Fibroblast of mammary gland (primary cell): ENCODE measurements at regions not wholly inside any gene's neighbourhood (a gene's known extent, or its start where the extent isn't known, plus 50 kb on each side); places are given as distances from the start of the nearest gene placed in this dataset.

Experiments
- DNase-seq: peaks from one replicate; pipeline ENCODE4 v3.0.0-alpha.2; 2010; ENCODE audit warnings: low read depth
- H3K4me3 ChIP-seq: 2 replicates; pipeline ENCODE4 v1.5.1; 2011; ENCODE audit warnings: low read depth, mild to moderate bottlenecking, low read length, moderate library complexity; ENCODE audit not compliant: control insufficient read depth
- CTCF ChIP-seq: conservative IDR thresholded peaks from 2 replicates; pipeline ENCODE4 v1.5.1; 2011; ENCODE audit warnings: low read depth, low read length, inconsistent platforms; ENCODE audit not compliant: control insufficient read depth, insufficient read depth

DNA sequence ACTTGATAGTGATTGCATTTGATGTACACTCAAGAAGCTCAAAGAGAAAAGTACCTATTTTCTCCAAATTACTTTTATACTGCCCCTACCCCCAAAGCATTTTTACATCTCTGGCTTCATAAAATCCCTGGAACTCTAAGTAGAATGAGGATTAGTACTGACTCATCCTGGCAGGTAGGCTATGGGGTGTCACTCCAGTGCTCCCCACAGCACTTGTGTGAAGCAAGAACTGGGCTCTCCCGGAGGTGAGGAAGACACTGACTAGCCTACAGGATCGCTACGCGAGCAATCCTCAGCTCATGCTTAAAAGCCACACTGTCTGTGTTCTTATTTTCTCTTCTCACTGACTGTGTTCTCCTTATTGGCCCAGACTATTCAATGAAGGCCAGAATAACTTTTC lies 90.4 kb upstream of the NDP start:
- no peak for TF ChIP-seq CTCF
- no peak overlapping the region for H3K4me3 ChIP-seq
- DNase-seq, result no peak

- no peak overlapping the region for H3K4me3 ChIP-seq
- DNase-seq, result no peak
- TF ChIP-seq CTCF, result no peak
Observed at GRCh38 chrX:44062840-44063239, 89.7 kb upstream of the NDP start.

- no peak for TF ChIP-seq CTCF
- no peak for DNase-seq
- no peak overlapping the region for H3K4me3 ChIP-seq
Observed at GRCh38 chrX:44061968-44062614, 88.9 kb upstream of the NDP start.

- no peak for TF ChIP-seq CTCF
- no peak overlapping the region for H3K4me3 ChIP-seq
- DNase-seq, result no peak
Observed at GRCh38 chrX:44060221-44060620, 87.0 kb upstream of the NDP start.

GRCh38 chrX:44058339-44058738 lies 85.1 kb upstream of the NDP start:
- no peak for TF ChIP-seq CTCF
- no peak overlapping the region for H3K4me3 ChIP-seq
- DNase-seq, result no peak

DNA sequence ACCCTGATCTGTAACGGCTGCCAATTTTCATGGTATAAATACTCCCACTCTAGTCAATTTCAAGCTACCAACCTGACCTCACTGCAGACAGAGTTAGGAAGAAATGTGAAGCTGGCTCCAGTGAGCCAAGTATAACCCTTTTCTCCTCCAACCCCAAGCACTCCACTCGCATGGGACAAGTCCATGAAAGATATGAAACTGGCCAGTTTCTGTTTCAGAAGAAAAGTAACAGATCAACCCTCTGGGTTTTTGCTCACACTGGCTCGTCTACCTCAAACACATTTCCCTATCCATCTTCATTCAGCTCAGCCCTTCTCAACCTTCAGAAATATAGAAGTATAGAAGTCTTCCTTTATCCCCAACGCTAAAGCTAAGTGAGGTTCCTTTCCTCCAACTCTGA lies 82.4 kb upstream of the NDP start:
- TF ChIP-seq CTCF, result no peak
- no peak for DNase-seq
- H3K4me3 ChIP-seq, result no peak overlapping the region
